BE2C (cell line): ENCODE measurements at regions not wholly inside any gene's neighbourhood (a gene's known extent, or its start where the extent isn't known, plus 50 kb on each side); places are given as distances from the start of the nearest gene placed in this dataset.

Experiments
- DNase-seq: peaks from one replicate; pipeline ENCODE4 v3.0.0-alpha.2; 2020
- H3K27me3 ChIP-seq: fragments of 250-450 bp; sonication (Bioruptor Pico); 2 replicates; pipeline ENCODE4 v1.5.1; 2020; ENCODE audit warnings: mild to moderate bottlenecking
- H3K36me3 ChIP-seq: fragments of 250-450 bp; sonication (Bioruptor Pico); 2 replicates; pipeline ENCODE4 v1.5.1; 2020; ENCODE audit warnings: mild to moderate bottlenecking
- H3K4me1 ChIP-seq: fragments of 250-450 bp; sonication (Bioruptor Pico); 2 replicates; pipeline ENCODE4 v1.5.1; 2020
- H3K4me3 ChIP-seq: 2 replicates; pipeline ENCODE4 v1.5.1; 2011; ENCODE audit warnings: low read depth, low read length
- H3K9me3 ChIP-seq: fragments of 250-450 bp; sonication (Bioruptor Pico); 2 replicates; pipeline ENCODE4 v1.5.1; 2020
- TF ChIP-seq, protein P1 (sequence below): IDR thresholded peaks from 2 replicates; pipeline ENCODE4 v1.5.1; 2012; ENCODE audit warnings: mild to moderate bottlenecking, low read depth, low read length

DNA sequence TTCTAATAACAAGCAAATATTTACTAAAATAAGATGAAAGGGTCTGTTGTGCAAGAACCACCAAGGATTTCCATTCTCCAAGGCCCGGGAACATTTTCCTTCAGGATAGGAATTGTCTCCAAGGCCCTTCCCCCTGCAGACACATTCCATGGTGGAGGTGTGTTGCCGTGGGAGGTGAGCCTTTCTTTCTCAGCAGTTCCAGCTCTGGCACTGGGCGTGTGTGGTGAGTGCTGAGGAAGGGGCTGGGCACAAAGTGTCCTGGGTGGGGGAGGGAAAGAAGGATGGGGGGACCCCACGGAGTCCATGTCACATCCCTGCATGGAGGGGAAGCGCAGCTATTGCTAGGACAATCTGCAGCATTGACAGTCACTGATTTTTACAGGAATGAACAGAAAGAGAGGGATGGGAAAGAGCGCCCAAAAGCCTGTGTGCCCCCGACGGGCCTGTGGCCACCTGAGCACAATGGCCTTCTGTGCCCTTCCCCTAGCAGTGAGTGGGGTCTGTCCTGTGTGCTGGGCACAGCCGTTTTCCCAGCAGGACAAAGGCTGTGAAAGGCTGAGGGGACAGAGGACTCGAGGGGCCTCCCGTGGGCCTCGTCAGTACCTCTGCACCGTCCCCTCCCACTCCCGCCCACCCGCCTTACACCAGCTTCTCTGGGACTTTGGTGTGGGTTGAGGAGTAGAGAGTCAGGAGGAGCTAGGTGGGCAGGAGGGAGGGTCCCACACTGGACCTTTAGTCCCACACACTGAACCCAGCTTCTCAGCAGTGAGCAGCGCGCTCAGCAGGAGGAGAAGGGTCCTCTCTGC, 79.8 kb downstream of the PTGR3 start:
- TF ChIP-seq, protein P1, sequence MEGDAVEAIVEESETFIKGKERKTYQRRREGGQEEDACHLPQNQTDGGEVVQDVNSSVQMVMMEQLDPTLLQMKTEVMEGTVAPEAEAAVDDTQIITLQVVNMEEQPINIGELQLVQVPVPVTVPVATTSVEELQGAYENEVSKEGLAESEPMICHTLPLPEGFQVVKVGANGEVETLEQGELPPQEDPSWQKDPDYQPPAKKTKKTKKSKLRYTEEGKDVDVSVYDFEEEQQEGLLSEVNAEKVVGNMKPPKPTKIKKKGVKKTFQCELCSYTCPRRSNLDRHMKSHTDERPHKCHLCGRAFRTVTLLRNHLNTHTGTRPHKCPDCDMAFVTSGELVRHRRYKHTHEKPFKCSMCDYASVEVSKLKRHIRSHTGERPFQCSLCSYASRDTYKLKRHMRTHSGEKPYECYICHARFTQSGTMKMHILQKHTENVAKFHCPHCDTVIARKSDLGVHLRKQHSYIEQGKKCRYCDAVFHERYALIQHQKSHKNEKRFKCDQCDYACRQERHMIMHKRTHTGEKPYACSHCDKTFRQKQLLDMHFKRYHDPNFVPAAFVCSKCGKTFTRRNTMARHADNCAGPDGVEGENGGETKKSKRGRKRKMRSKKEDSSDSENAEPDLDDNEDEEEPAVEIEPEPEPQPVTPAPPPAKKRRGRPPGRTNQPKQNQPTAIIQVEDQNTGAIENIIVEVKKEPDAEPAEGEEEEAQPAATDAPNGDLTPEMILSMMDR: no peak
- H3K9me3 ChIP-seq: no peaks in the 10 kb centered on the region
- no peaks in the 10 kb centered on the region for H3K36me3 ChIP-seq
- H3K27me3 ChIP-seq: no peaks in the 10 kb centered on the region
- no peak for DNase-seq
- no peak overlapping the region for H3K4me3 ChIP-seq
- H3K4me1 ChIP-seq: no peaks in the 10 kb centered on the region

DNA sequence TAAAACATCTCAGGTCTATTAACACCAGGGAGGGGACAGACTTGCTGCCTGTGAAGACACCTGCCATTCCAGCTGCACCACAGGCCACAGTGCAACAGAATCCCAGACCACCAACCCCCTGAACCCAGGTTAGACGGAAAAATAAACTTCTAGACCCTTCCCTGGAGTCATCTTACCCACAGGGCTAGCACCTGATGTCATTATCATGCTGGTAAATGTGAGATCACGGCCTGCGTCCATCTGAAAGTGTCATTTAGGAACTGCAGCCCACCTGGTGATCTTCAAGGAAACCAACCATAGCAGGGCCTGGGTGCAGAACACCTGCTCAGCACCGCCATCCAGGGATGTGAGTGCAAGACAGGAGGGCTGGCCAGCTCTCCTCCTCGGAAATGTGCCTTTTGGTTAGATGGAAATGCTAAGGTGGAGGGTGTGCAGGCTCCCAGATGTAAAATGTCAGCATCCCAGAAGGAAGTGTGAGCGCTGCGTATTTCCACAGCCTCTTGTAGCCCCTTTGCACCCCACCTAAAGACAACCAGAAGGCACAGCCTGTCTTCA, 80.8 kb downstream of the PTGR3 start:
- Histone ChIP-seq H3K36me3 (no peaks in the 10 kb centered on the region), H3K9me3 (no peaks in the 10 kb centered on the region), H3K27me3 (no peaks in the 10 kb centered on the region), H3K4me3 (no peak overlapping the region), H3K4me1 (no peaks in the 10 kb centered on the region)
- DNase-seq: no peak
- TF ChIP-seq, protein P1: no peak

DNA sequence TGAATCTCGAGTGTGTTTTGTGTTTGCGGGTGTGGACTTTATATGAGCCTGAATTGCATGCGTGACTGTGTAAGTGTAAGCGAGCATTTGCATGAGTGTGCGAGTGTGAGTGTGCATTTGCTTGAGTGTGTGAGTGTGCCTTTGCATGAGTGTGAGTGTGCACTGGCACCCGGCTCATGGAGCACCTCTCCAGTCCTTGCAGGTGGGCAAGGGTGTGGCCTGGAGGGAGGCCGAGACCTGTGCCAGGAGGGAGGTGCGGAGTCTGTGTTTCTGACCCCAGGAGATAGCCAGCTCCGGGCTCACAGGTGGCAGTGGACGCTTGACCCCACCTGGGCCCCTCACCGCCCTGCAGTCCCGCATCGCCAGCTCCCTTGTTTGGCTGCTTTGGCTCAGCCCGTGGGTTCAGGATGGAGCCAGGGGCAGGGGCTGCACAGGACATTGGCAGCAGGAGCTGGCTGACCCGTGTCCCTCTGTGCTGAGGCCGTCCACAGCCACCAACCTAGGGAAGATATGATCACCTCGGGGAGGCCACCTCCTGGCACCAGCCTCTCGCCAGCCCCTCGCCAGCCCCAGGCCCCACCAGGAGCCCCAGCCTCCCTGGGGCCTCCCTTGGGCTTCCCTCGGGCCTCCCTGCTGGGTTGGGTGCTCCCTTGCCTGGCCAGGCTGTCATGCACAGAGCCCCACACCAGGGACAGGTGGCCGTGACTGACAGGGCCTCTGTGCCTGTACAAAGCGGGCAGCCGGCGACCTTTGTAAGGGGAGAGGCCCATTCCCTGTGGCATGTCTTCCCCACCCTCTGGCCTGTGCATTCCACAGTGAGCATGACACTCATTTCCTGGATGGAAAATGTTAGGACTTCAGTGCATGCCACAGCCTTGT, 81.6 kb downstream of the PTGR3 start:
- DNase-seq: no peak
- Histone ChIP-seq H3K9me3 (no peaks in the 10 kb centered on the region), H3K4me3 (no peak overlapping the region), H3K4me1 (no peaks in the 10 kb centered on the region), H3K36me3 (no peaks in the 10 kb centered on the region), H3K27me3 (no peaks in the 10 kb centered on the region)
- TF ChIP-seq, protein P1: no peak

DNA sequence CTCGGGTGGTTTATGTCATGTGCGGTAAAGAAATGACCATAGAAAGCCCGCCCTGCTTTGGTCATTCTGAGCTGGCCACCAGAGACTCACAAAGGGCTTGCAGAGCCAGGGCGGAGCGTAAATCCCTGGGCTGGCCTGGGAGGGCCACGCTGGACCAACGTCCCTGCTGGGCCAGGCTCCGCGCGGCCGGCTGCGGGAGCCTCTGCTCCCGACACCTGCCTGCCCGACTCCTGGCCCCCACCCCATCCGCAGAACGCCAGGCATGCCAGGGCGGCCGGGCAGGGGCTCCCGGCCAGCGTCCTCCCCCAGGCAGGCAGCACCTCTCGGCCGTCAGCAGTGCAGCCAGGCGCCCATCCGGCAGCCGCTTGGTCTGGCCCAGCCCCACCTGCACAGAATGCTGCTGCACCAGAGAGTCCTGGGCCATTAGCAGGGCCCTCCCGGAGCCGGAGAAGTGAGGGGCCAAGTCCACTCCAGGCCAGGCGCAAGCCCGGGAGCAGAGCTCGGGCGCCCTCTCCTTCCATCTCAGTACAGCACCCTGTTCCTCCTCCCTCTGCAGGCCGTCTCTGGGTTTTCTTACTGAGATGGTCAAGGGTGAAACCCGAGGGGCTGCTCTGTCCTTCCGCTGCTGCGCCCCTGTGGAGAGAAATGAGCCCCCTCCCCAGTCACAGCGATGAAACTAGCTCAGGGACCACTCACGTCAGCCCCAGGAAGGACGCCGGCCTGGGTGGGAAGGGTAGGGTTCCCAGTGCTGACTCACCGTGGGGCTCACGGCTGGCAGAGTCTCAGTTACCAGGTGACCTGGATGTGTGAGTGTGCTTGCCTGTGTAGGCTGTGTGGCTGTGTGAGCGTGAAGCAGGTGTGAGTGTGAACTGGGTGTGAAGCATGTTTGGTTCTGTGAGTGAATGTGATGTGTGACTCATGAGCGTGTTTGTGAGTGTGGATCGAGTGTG, 83.3 kb downstream of the PTGR3 start:
- H3K4me3 ChIP-seq: peak overlapping the region; percentile 61
- H3K27me3 ChIP-seq: no peaks in the 10 kb centered on the region
- H3K9me3 ChIP-seq: no peaks in the 10 kb centered on the region
- no peaks in the 10 kb centered on the region for H3K4me1 ChIP-seq
- TF ChIP-seq, protein P1: peak; percentile 23; the same call in 1 of the 2 replicates
- H3K36me3 ChIP-seq: no peaks in the 10 kb centered on the region
- peak; percentile 46 for DNase-seq

DNA sequence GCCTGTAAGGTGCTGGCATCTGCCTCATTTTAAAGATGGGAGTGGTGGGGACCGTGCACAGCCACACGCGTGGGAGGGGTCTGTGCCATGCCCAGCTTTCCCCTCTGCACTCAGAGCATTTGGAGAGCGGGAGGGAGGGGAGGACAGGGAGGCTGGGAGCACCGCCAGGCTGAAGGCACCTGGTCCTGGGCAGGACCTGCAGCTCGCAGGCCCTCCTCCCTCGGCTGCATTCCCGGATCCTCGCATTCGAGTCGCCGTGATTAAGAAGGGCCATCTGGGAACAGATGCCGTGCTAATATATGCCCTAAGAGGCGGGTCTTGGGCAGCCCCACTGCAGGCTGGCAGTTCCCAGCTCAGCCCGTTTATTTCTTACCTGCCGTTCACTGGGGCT, 84.0 kb downstream of the PTGR3 start:
- Histone ChIP-seq H3K36me3 (no peaks in the 10 kb centered on the region), H3K9me3 (no peaks in the 10 kb centered on the region), H3K4me1 (no peaks in the 10 kb centered on the region), H3K27me3 (no peaks in the 10 kb centered on the region), H3K4me3 (peak overlapping the region; percentile 61)
- TF ChIP-seq, protein P1: no peak
- peak; percentile 41 for DNase-seq
